ENCODE measurements at regions not wholly inside any gene's neighbourhood (a gene's known extent, or its start where the extent isn't known, plus 50 kb on each side); places are given as distances from the start of the nearest gene placed in this dataset.
A peak's percentile ranks its signal among the peaks of the same experiment; 100 is the strongest.

- H3K4me2 ChIP-seq (ENCODE audit: low read length): no peak overlapping the region
- H3K9me3 ChIP-seq (ENCODE audit: insufficient read depth, low read length): no peaks in the 10 kb centered on the region
- H4K20me1 ChIP-seq (ENCODE audit: insufficient read depth, low read length): no peaks in the 10 kb centered on the region
- 0 out of 2 replicates have a peak overlapping the region, but pooled peaks have one; percentile 40 for H2AFZ ChIP-seq (ENCODE audit: low read depth, low read length)
- H3K27me3 ChIP-seq (ENCODE audit: low read depth, low read length): no peaks in the 10 kb centered on the region
- H3K27ac ChIP-seq (ENCODE audit: low read length): no peak overlapping the region
- H3K9ac ChIP-seq (ENCODE audit: low read length): no peak overlapping the region
- no peak for TF ChIP-seq CTCF (IDR thresholded peaks at IDR 0.05; ENCODE audit: low read depth, low read length)
- TF ChIP-seq EZH2phosphoT487 (IDR thresholded peaks at IDR 0.05; ENCODE audit: low read depth): no peak
- no peaks in the 10 kb centered on the region for H3K36me3 ChIP-seq (replicated peaks; ENCODE audit: low read depth, low read length)
- no peaks in the 10 kb centered on the region for H3K79me2 ChIP-seq (ENCODE audit: low read length)
- H3K4me1 ChIP-seq (ENCODE audit: low read length): peaks cover 4% of the 10 kb centered on the region; the same call in 1 of the 2 replicates
- no peak overlapping the region for H3K4me3 ChIP-seq (ENCODE audit: low read length)
These were observed 2128.7 kb upstream of the C9orf72 start for GRCh38 chr9:29701971-29702370.

- no peak overlapping the region for H3K4me2 ChIP-seq (ENCODE audit: low read length)
- no peaks in the 10 kb centered on the region; the same call in 1 of the 2 replicates for H3K9me3 ChIP-seq (ENCODE audit: insufficient read depth, low read length)
- H3K27ac ChIP-seq (ENCODE audit: low read length): no peak overlapping the region
- H3K36me3 ChIP-seq (replicated peaks; ENCODE audit: low read depth, low read length): no peaks in the 10 kb centered on the region
- H3K4me3 ChIP-seq (ENCODE audit: low read length): no peak overlapping the region
- H3K4me1 ChIP-seq (ENCODE audit: low read length): peaks cover 12% of the 10 kb centered on the region
- peak overlapping the region; percentile 36; the same call in 1 of the 2 replicates for H2AFZ ChIP-seq (ENCODE audit: low read depth, low read length)
- H3K27me3 ChIP-seq (ENCODE audit: low read depth, low read length): no peaks in the 10 kb centered on the region
- no peaks in the 10 kb centered on the region for H3K79me2 ChIP-seq (ENCODE audit: low read length)
- H4K20me1 ChIP-seq (ENCODE audit: insufficient read depth, low read length): no peaks in the 10 kb centered on the region
- H3K9ac ChIP-seq (ENCODE audit: low read length): no peak overlapping the region
- TF ChIP-seq EZH2phosphoT487 (IDR thresholded peaks at IDR 0.05; ENCODE audit: low read depth): no peak
These were observed 2141.6 kb upstream of the C9orf72 start for GRCh38 chr9:29714860-29715259.

GRCh38 chr9:29717631-29718030, 2144.3 kb upstream of the C9orf72 start:
- H3K9ac ChIP-seq (ENCODE audit: low read length): no peak overlapping the region
- no peak overlapping the region for H3K27ac ChIP-seq (ENCODE audit: low read length)
- no peak overlapping the region for H3K4me3 ChIP-seq (ENCODE audit: low read length)
- TF ChIP-seq CTCF (IDR thresholded peaks at IDR 0.05; ENCODE audit: low read depth, low read length) (no peak), EZH2phosphoT487 (IDR thresholded peaks at IDR 0.05; ENCODE audit: low read depth) (no peak)
- no peaks in the 10 kb centered on the region for H3K36me3 ChIP-seq (replicated peaks; ENCODE audit: low read depth, low read length)
- H3K4me1 ChIP-seq (ENCODE audit: low read length): peaks cover 12% of the 10 kb centered on the region
- H2AFZ ChIP-seq (ENCODE audit: low read depth, low read length): no peak overlapping the region
- H3K9me3 ChIP-seq (ENCODE audit: insufficient read depth, low read length): no peaks in the 10 kb centered on the region; the same call in 1 of the 2 replicates
- H3K79me2 ChIP-seq (ENCODE audit: low read length): no peaks in the 10 kb centered on the region
- peak overlapping the region; percentile 22; the same call in 1 of the 2 replicates for H3K4me2 ChIP-seq (ENCODE audit: low read length)
- no peaks in the 10 kb centered on the region for H3K27me3 ChIP-seq (ENCODE audit: low read depth, low read length)
- H4K20me1 ChIP-seq (ENCODE audit: insufficient read depth, low read length): no peaks in the 10 kb centered on the region

GRCh38 chr9:29730163-29730562, 2156.9 kb upstream of the C9orf72 start:
- no peak overlapping the region for H3K9ac ChIP-seq (ENCODE audit: low read length)
- TF ChIP-seq CTCF (IDR thresholded peaks at IDR 0.05; ENCODE audit: low read depth, low read length) (no peak), EZH2phosphoT487 (IDR thresholded peaks at IDR 0.05; ENCODE audit: low read depth) (no peak)
- H3K4me3 ChIP-seq (ENCODE audit: low read length): no peak overlapping the region
- H3K79me2 ChIP-seq (ENCODE audit: low read length): no peaks in the 10 kb centered on the region
- H3K4me1 ChIP-seq (ENCODE audit: low read length): peaks cover 14% of the 10 kb centered on the region
- H3K27me3 ChIP-seq (ENCODE audit: low read depth, low read length): no peaks in the 10 kb centered on the region
- no peak overlapping the region for H3K27ac ChIP-seq (ENCODE audit: low read length)
- H3K9me3 ChIP-seq (ENCODE audit: insufficient read depth, low read length): no peaks in the 10 kb centered on the region
- H4K20me1 ChIP-seq (ENCODE audit: insufficient read depth, low read length): no peaks in the 10 kb centered on the region
- peak overlapping the region; percentile 25; the same call in 1 of the 2 replicates for H2AFZ ChIP-seq (ENCODE audit: low read depth, low read length)
- no peaks in the 10 kb centered on the region for H3K36me3 ChIP-seq (replicated peaks; ENCODE audit: low read depth, low read length)
- no peak overlapping the region for H3K4me2 ChIP-seq (ENCODE audit: low read length)
